ENCODE measurements at regions not wholly inside any gene's neighbourhood (a gene's known extent, or its start where the extent isn't known, plus 50 kb on each side); places are given as distances from the start of the nearest gene placed in this dataset.

- no peak overlapping the region for H3K27ac ChIP-seq (ENCODE audit: low read length)
- 100% methylated on average over 2 of the region's 4 CpGs for WGBS (ENCODE audit: insufficient coverage, low lambda C conversion rate)
- no peaks in the 10 kb centered on the region for H3K4me1 ChIP-seq (ENCODE audit: control insufficient read depth, insufficient read depth, low read length)
- no peak overlapping the region for H3K4me3 ChIP-seq (ENCODE audit: low read length)
- H3K27me3 ChIP-seq (ENCODE audit: control insufficient read depth, insufficient read depth, low read length) = no peaks in the 10 kb centered on the region
- H3K36me3 ChIP-seq (ENCODE audit: control insufficient read depth, insufficient read depth, low read length) = no peaks in the 10 kb centered on the region
- DNase-seq = no peak
- no peaks in the 10 kb centered on the region for H3K9me3 ChIP-seq (ENCODE audit: control insufficient read depth, low read depth, low read length)
These were observed 465.7 kb upstream of the FAR2 start for GRCh38 chr12:28683366-28683765.

GRCh38 chr12:28689398-28690175 is 459.5 kb upstream of the FAR2 start:
- DNase-seq = no peak
- Histone ChIP-seq H3K27me3 (ENCODE audit: control insufficient read depth, insufficient read depth, low read length) (no peaks in the 10 kb centered on the region), H3K9me3 (ENCODE audit: control insufficient read depth, low read depth, low read length) (no peaks in the 10 kb centered on the region), H3K27ac (ENCODE audit: low read length) (no peak overlapping the region), H3K36me3 (ENCODE audit: control insufficient read depth, insufficient read depth, low read length) (no peaks in the 10 kb centered on the region), H3K4me1 (ENCODE audit: control insufficient read depth, insufficient read depth, low read length) (no peaks in the 10 kb centered on the region), H3K4me3 (ENCODE audit: low read length) (no peak overlapping the region)
- 100% methylated on average over 1 of the region's 4 CpGs for WGBS (ENCODE audit: insufficient coverage, low lambda C conversion rate)

- no CpG with 5 or more reads among the region's 5 CpGs for WGBS (ENCODE audit: insufficient coverage, low lambda C conversion rate)
- Histone ChIP-seq H3K4me1 (ENCODE audit: control insufficient read depth, insufficient read depth, low read length) (no peaks in the 10 kb centered on the region), H3K27me3 (ENCODE audit: control insufficient read depth, insufficient read depth, low read length) (no peaks in the 10 kb centered on the region), H3K36me3 (ENCODE audit: control insufficient read depth, insufficient read depth, low read length) (no peaks in the 10 kb centered on the region), H3K4me3 (ENCODE audit: low read length) (no peak overlapping the region), H3K27ac (ENCODE audit: low read length) (no peak overlapping the region), H3K9me3 (ENCODE audit: control insufficient read depth, low read depth, low read length) (no peaks in the 10 kb centered on the region)
- DNase-seq = no peak
These were observed 455.4 kb upstream of the FAR2 start for GRCh38 chr12:28693565-28694219.

- Histone ChIP-seq H3K9me3 (ENCODE audit: control insufficient read depth, low read depth, low read length) (no peaks in the 10 kb centered on the region), H3K4me3 (ENCODE audit: low read length) (no peak overlapping the region), H3K27ac (ENCODE audit: low read length) (no peak overlapping the region), H3K36me3 (ENCODE audit: control insufficient read depth, insufficient read depth, low read length) (no peaks in the 10 kb centered on the region), H3K4me1 (ENCODE audit: control insufficient read depth, insufficient read depth, low read length) (no peaks in the 10 kb centered on the region), H3K27me3 (ENCODE audit: control insufficient read depth, insufficient read depth, low read length) (no peaks in the 10 kb centered on the region)
- no CpG with 5 or more reads among the region's 2 CpGs for WGBS (ENCODE audit: insufficient coverage, low lambda C conversion rate)
- no peak for DNase-seq
These were observed 450.5 kb upstream of the FAR2 start for GRCh38 chr12:28698553-28698952.

- H3K4me1 ChIP-seq (ENCODE audit: control insufficient read depth, insufficient read depth, low read length) = no peaks in the 10 kb centered on the region
- H3K27ac ChIP-seq (ENCODE audit: low read length) = no peak overlapping the region
- H3K4me3 ChIP-seq (ENCODE audit: low read length) = no peak overlapping the region
- no peaks in the 10 kb centered on the region for H3K9me3 ChIP-seq (ENCODE audit: control insufficient read depth, low read depth, low read length)
- DNase-seq = no peak
- no peaks in the 10 kb centered on the region for H3K36me3 ChIP-seq (ENCODE audit: control insufficient read depth, insufficient read depth, low read length)
- no peaks in the 10 kb centered on the region for H3K27me3 ChIP-seq (ENCODE audit: control insufficient read depth, insufficient read depth, low read length)
These were observed 450.0 kb upstream of the FAR2 start for GRCh38 chr12:28699029-28699428.

GRCh38 chr12:28700161-28700560 is 448.9 kb upstream of the FAR2 start:
- Histone ChIP-seq H3K27ac (ENCODE audit: low read length) (no peak overlapping the region), H3K4me1 (ENCODE audit: control insufficient read depth, insufficient read depth, low read length) (no peaks in the 10 kb centered on the region), H3K9me3 (ENCODE audit: control insufficient read depth, low read depth, low read length) (no peaks in the 10 kb centered on the region), H3K4me3 (ENCODE audit: low read length) (no peak overlapping the region), H3K36me3 (ENCODE audit: control insufficient read depth, insufficient read depth, low read length) (no peaks in the 10 kb centered on the region), H3K27me3 (ENCODE audit: control insufficient read depth, insufficient read depth, low read length) (no peaks in the 10 kb centered on the region)
- no peak for DNase-seq
- 75% methylated on average over 3 of the region's 3 CpGs for WGBS (ENCODE audit: insufficient coverage, low lambda C conversion rate)

- DNase-seq = no peak
- Histone ChIP-seq H3K4me1 (ENCODE audit: control insufficient read depth, insufficient read depth, low read length) (no peaks in the 10 kb centered on the region), H3K27ac (ENCODE audit: low read length) (no peak overlapping the region), H3K9me3 (ENCODE audit: control insufficient read depth, low read depth, low read length) (no peaks in the 10 kb centered on the region), H3K27me3 (ENCODE audit: control insufficient read depth, insufficient read depth, low read length) (no peaks in the 10 kb centered on the region), H3K4me3 (ENCODE audit: low read length) (no peak overlapping the region), H3K36me3 (ENCODE audit: control insufficient read depth, insufficient read depth, low read length) (no peaks in the 10 kb centered on the region)
These were observed 444.5 kb upstream of the FAR2 start for GRCh38 chr12:28704477-28705169.

GRCh38 chr12:28708918-28709371 is 440.1 kb upstream of the FAR2 start:
- Histone ChIP-seq H3K9me3 (ENCODE audit: control insufficient read depth, low read depth, low read length) (no peaks in the 10 kb centered on the region), H3K4me1 (ENCODE audit: control insufficient read depth, insufficient read depth, low read length) (no peaks in the 10 kb centered on the region), H3K27me3 (ENCODE audit: control insufficient read depth, insufficient read depth, low read length) (no peaks in the 10 kb centered on the region), H3K36me3 (ENCODE audit: control insufficient read depth, insufficient read depth, low read length) (no peaks in the 10 kb centered on the region), H3K27ac (ENCODE audit: low read length) (no peak overlapping the region), H3K4me3 (ENCODE audit: low read length) (no peak overlapping the region)
- no CpG with 5 or more reads among the region's 4 CpGs for WGBS (ENCODE audit: insufficient coverage, low lambda C conversion rate)
- no peak for DNase-seq

- H3K27ac ChIP-seq (ENCODE audit: low read length) = no peak overlapping the region
- WGBS (ENCODE audit: insufficient coverage, low lambda C conversion rate) = 80% methylated on average over 1 of the region's 4 CpGs
- DNase-seq = no peak
These were observed 438.9 kb upstream of the FAR2 start for GRCh38 chr12:28709986-28710685.

GRCh38 chr12:28710882-28711281 is 438.2 kb upstream of the FAR2 start:
- no CpG with 5 or more reads among the region's 1 CpG for WGBS (ENCODE audit: insufficient coverage, low lambda C conversion rate)
- no peak for DNase-seq
- no peak overlapping the region for H3K4me3 ChIP-seq (ENCODE audit: low read length)
- H3K27ac ChIP-seq (ENCODE audit: low read length) = no peak overlapping the region
- H3K4me1 ChIP-seq (ENCODE audit: control insufficient read depth, insufficient read depth, low read length) = no peaks in the 10 kb centered on the region
- no peaks in the 10 kb centered on the region for H3K27me3 ChIP-seq (ENCODE audit: control insufficient read depth, insufficient read depth, low read length)
- no peaks in the 10 kb centered on the region for H3K36me3 ChIP-seq (ENCODE audit: control insufficient read depth, insufficient read depth, low read length)
- no peaks in the 10 kb centered on the region for H3K9me3 ChIP-seq (ENCODE audit: control insufficient read depth, low read depth, low read length)

More at GRCh38 chr12:28709986-28710685, 438.9 kb upstream of the FAR2 start:
- Histone ChIP-seq H3K4me1 (ENCODE audit: control insufficient read depth, insufficient read depth, low read length) (no peaks in the 10 kb centered on the region), H3K27me3 (ENCODE audit: control insufficient read depth, insufficient read depth, low read length) (no peaks in the 10 kb centered on the region), H3K4me3 (ENCODE audit: low read length) (no peak overlapping the region), H3K9me3 (ENCODE audit: control insufficient read depth, low read depth, low read length) (no peaks in the 10 kb centered on the region), H3K36me3 (ENCODE audit: control insufficient read depth, insufficient read depth, low read length) (no peaks in the 10 kb centered on the region)

Data from large intestine (tissue), 3 donors.